OCI-LY7 (cell line): ENCODE measurements at regions not wholly inside any gene's neighbourhood (a gene's known extent, or its start where the extent isn't known, plus 50 kb on each side); places are given as distances from the start of the nearest gene placed in this dataset.

ENCODE experiments used
- BruUV-seq: library from RNA; stranded (reverse); fragments of 400-500 nt; replicated peaks from 2 replicates; lab custom pipeline; 2021; lab: Mats Ljungman, UMichigan
- CTCF ChIA-PET: fragments of 300-600 bp; sonication (Branson Sonifier 250); formaldehyde crosslinking; loops from one replicate; lab custom pipeline; 2022; ENCODE audit warnings: antibody characterized with exemption; ENCODE audit not compliant: unreplicated experiment; lab: Charles Lee
- POLR2A ChIA-PET: fragments of 300-600 bp; sonication (Branson Sonifier 250); formaldehyde crosslinking; loops from one replicate; lab custom pipeline; 2022; ENCODE audit warnings: antibody characterized with exemption; lab: Charles Lee
- DNase-seq: peaks from one replicate; pipeline ENCODE4 v3.0.0-alpha.2; 2015; ENCODE audit warnings: low spot score
- H2AFZ ChIP-seq: fragments of 200-600 bp; sonication (generic), shearing (Covaris generic); 2 replicates; pipeline ENCODE4 v1.6.1; 2014; ENCODE audit warnings: mild to moderate bottlenecking, antibody characterized with exemption, low read length, moderate library complexity
- H3K27ac ChIP-seq: fragments of 200-600 bp; sonication (generic); 2 replicates; pipeline ENCODE4 v1.5.1; 2014; ENCODE audit warnings: mixed run types, low read depth, mild to moderate bottlenecking, moderate library complexity, low read length, inconsistent platforms; ENCODE audit not compliant: poor library complexity, severe bottlenecking
- H3K36me3 ChIP-seq: fragments of 200-600 bp; sonication (generic); 2 replicates; pipeline ENCODE4 v1.6.1; 2014; ENCODE audit warnings: mild to moderate bottlenecking, antibody characterized with exemption, low read length, moderate library complexity, mixed read lengths; ENCODE audit not compliant: insufficient read depth
- H3K4me1 ChIP-seq: fragments of 200-600 bp; sonication (generic); 2 replicates; pipeline ENCODE4 v1.5.1; 2014; ENCODE audit warnings: mild to moderate bottlenecking, low read length; ENCODE audit not compliant: insufficient read depth, poor library complexity, severe bottlenecking
- H3K4me2 ChIP-seq: fragments of 200-600 bp; sonication (generic); 2 replicates; pipeline ENCODE4 v1.6.1; 2014; ENCODE audit warnings: mild to moderate bottlenecking, low read length
- H3K4me3 ChIP-seq: fragments of 200-600 bp; sonication (generic); 2 replicates; pipeline ENCODE4 v1.5.1; 2014; ENCODE audit warnings: mild to moderate bottlenecking, low read depth, low read length; ENCODE audit not compliant: poor library complexity, severe bottlenecking
- H3K79me2 ChIP-seq: fragments of 200-600 bp; sonication (generic); 2 replicates; pipeline ENCODE4 v1.6.1; 2016; ENCODE audit warnings: low read depth, mild to moderate bottlenecking, low read length, moderate library complexity, mixed read lengths; ENCODE audit not compliant: insufficient read depth
- H3K9me2 ChIP-seq: fragments of 200-600 bp; sonication (generic); 2 replicates; pipeline ENCODE4 v1.6.1; 2016; ENCODE audit warnings: mild to moderate bottlenecking, low read length, mixed read lengths; ENCODE audit not compliant: insufficient read depth
- H3K9me3 ChIP-seq: fragments of 200-600 bp; sonication (generic); 2 replicates; pipeline ENCODE4 v1.6.1; 2014; ENCODE audit warnings: mild to moderate bottlenecking, mixed run types, low read length, mixed read lengths
- H4K20me1 ChIP-seq: fragments of 200-600 bp; sonication (generic); 2 replicates; pipeline ENCODE4 v1.6.1; 2014; ENCODE audit warnings: mild to moderate bottlenecking, antibody characterized with exemption, low read length, moderate library complexity, mixed read lengths; ENCODE audit not compliant: insufficient read depth
- EZH2phosphoT487 ChIP-seq: fragments of 200-600 bp; sonication (generic); IDR thresholded peaks from 2 replicates; pipeline ENCODE4 v1.6.1; 2018; ENCODE audit warnings: low read depth, borderline replicate concordance, mild to moderate bottlenecking, mixed run types, antibody characterized with exemption, low read length, moderate library complexity, mixed read lengths
- intact Hi-C: fragments of 100-400 bp; cut with micrococcal nuclease; formaldehyde crosslinking; loops from one replicate; pipeline ENCODE4 v1.10.0; 2022; ENCODE audit not compliant: unreplicated experiment
- TF ChIP-seq, protein P1 (sequence below): fragments of 200-600 bp; sonication (generic); conservative IDR thresholded peaks from 2 replicates; pipeline ENCODE4 v1.5.1; 2014; ENCODE audit warnings: mild to moderate bottlenecking, antibody characterized with exemption, low read length, moderate library complexity, mixed read lengths

DNA sequence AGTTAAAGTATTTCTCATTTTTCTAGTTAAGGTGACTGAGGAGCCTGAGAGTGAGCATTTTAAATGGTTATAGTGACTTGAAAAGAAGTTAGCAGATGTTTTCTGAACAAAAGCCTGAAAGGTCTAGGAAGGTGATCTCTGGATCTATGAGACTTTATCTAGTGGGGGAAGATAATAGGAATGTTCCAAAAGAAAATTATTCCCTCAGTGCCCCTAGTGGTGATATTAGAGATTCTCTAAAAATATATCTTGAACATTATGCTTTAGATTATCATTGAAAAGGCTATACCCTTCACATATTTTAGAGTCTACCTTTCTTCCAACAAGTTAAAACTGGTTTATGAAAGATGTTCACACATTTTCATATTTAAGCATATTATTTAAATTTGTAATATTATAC lies 69.0 kb upstream of the SPANXN1 start:
- no peak overlapping the region for H3K4me3 ChIP-seq
- ChIA-PET CTCF (no interaction called here), POLR2A (no interaction called here)
- H3K79me2 ChIP-seq, result no peaks in the 10 kb centered on the region
- H3K27ac ChIP-seq, result no peak overlapping the region
- no peaks in the 10 kb centered on the region for H3K36me3 ChIP-seq
- no peaks in the 10 kb centered on the region for H3K4me1 ChIP-seq
- H3K9me2 ChIP-seq, result no peaks in the 10 kb centered on the region
- DNase-seq, result no peak
- TF ChIP-seq, protein P1, sequence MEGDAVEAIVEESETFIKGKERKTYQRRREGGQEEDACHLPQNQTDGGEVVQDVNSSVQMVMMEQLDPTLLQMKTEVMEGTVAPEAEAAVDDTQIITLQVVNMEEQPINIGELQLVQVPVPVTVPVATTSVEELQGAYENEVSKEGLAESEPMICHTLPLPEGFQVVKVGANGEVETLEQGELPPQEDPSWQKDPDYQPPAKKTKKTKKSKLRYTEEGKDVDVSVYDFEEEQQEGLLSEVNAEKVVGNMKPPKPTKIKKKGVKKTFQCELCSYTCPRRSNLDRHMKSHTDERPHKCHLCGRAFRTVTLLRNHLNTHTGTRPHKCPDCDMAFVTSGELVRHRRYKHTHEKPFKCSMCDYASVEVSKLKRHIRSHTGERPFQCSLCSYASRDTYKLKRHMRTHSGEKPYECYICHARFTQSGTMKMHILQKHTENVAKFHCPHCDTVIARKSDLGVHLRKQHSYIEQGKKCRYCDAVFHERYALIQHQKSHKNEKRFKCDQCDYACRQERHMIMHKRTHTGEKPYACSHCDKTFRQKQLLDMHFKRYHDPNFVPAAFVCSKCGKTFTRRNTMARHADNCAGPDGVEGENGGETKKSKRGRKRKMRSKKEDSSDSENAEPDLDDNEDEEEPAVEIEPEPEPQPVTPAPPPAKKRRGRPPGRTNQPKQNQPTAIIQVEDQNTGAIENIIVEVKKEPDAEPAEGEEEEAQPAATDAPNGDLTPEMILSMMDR, result peak; percentile 59
- TF ChIP-seq EZH2phosphoT487, result no peak
- no peaks in the 10 kb centered on the region for H4K20me1 ChIP-seq
- no peaks in the 10 kb centered on the region for H3K9me3 ChIP-seq
- no peak overlapping the region for H3K4me2 ChIP-seq
- no peak overlapping the region for H2AFZ ChIP-seq
- BruUV-seq, result no TSS peak
- intact Hi-C loops, result no loop called here

DNA sequence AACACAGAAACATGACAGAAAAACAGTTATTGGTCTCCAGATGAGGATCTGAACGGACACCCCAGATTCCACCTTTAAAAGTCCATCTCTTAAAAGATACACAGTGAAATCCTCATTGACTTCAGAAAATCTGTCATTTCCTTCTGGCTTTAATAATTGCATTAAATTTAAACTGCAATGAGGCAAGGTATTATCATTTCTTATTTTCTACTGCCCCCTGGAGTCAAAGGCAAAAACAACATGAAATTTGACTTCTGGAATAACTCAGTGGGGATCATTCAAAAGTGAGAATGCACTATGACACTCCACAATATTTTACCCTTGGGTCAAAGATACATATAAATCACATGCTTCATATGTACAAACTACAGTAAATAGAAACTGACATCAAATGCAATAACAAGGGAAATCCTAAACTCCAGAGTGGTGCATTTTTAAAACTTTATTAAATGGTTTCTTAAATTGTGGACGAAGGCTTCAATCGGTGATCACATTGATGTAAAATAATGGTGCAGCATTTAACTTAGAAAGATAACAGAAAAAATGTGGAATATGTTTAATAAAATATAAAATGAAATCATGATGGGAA lies 56.4 kb upstream of the SPANXN1 start:
- Histone ChIP-seq H3K9me3 (no peaks in the 10 kb centered on the region), H3K9me2 (no peaks in the 10 kb centered on the region), H3K36me3 (no peaks in the 10 kb centered on the region), H2AFZ (no peak overlapping the region), H4K20me1 (no peaks in the 10 kb centered on the region), H3K79me2 (no peaks in the 10 kb centered on the region), H3K27ac (no peak overlapping the region), H3K4me1 (no peaks in the 10 kb centered on the region), H3K4me3 (no peak overlapping the region), H3K4me2 (no peak overlapping the region)
- TF ChIP-seq EZH2phosphoT487, result no peak
- TF ChIP-seq, protein P1, result peak; percentile 73
- intact Hi-C loops, result no loop called here
- ChIA-PET POLR2A (no interaction called here), CTCF (no interaction called here)
- no TSS peak for BruUV-seq
- peak; percentile 1 for DNase-seq
